CD14-positive monocyte (primary cell): ENCODE measurements at regions not wholly inside any gene's neighbourhood (a gene's known extent, or its start where the extent isn't known, plus 50 kb on each side); places are given as distances from the start of the nearest gene placed in this dataset.

Experiments
- DNase-seq, 3 donors: peaks; one replicate each; pipeline ENCODE4 v3.0.0-alpha.2; 2011 to 2022
- H2AFZ ChIP-seq: 2 replicates; pipeline ENCODE4 v1.6.0; 2012; ENCODE audit warnings: mild to moderate bottlenecking, low read depth, low read length, inconsistent platforms; ENCODE audit not compliant: insufficient read depth, poor library complexity, severe bottlenecking
- H3K27ac ChIP-seq, 2 donors: 1 replicate in 1 of 2; 2 replicates in 1 of 2; pipeline ENCODE4 v1.5.1; 2012 to 2013; ENCODE audit warnings: low read length in 2 of 2, control low read depth in 1 of 2, inconsistent platforms in 1 of 2, low read depth in 1 of 2, mild to moderate bottlenecking in 1 of 2
- H3K27me3 ChIP-seq, 2 donors: one replicate each; pipeline versions ENCODE4 v1.6.0 to v1.6.1; 2011 to 2013; ENCODE audit warnings: low read length in 2 of 2; ENCODE audit not compliant: control insufficient read depth in 2 of 2, insufficient read depth in 2 of 2
- H3K36me3 ChIP-seq, 2 donors: replicated peaks in 1 of 2; 1 replicate in 1 of 2; 2 replicates in 1 of 2; pipeline versions ENCODE4 v1.5.1 to v1.6.1; 2012 to 2013; ENCODE audit warnings: low read length in 2 of 2, control low read depth in 1 of 2, inconsistent platforms in 1 of 2, mild to moderate bottlenecking in 1 of 2; ENCODE audit not compliant: insufficient read depth in 2 of 2, control insufficient read depth in 1 of 2
- H3K4me1 ChIP-seq, 2 donors: 1 replicate in 1 of 2; 2 replicates in 1 of 2; pipeline versions ENCODE4 v1.5.1 to v1.6.1; 2012 to 2013; ENCODE audit warnings: low read length in 2 of 2, control low read depth in 1 of 2, inconsistent platforms in 1 of 2, mild to moderate bottlenecking in 1 of 2, moderate library complexity in 1 of 2; ENCODE audit not compliant: insufficient read depth in 2 of 2, control insufficient read depth in 1 of 2
- H3K4me2 ChIP-seq: replicated peaks from 2 replicates; pipeline ENCODE3; 2012; ENCODE audit warnings: low read length, moderate library complexity, mild to moderate bottlenecking; ENCODE audit not compliant: poor library complexity, severe bottlenecking; ENCODE audit errors: extremely low read depth
- H3K4me3 ChIP-seq, 3 experiments: fragments of 200-600 bp in 1 of 3; sonication (generic) in 1 of 3; replicated peaks in 1 of 3; 1 replicate in 2 of 3; 2 replicates in 1 of 3; pipeline ENCODE4 v1.5.1; 2011 to 2013; ENCODE audit warnings: low read length in 3 of 3, mild to moderate bottlenecking in 3 of 3, control low read depth in 2 of 3, low read depth in 2 of 3, inconsistent platforms in 1 of 3, moderate library complexity in 1 of 3
- H3K79me2 ChIP-seq: 2 replicates; pipeline ENCODE4 v1.6.0; 2012; ENCODE audit warnings: mild to moderate bottlenecking, control low read depth, inconsistent platforms, low read length, moderate library complexity; ENCODE audit not compliant: insufficient read depth
- H3K9ac ChIP-seq: 2 replicates; pipeline ENCODE4 v1.6.0; 2017; ENCODE audit warnings: low read length, mild to moderate bottlenecking; ENCODE audit not compliant: insufficient read depth, poor library complexity, severe bottlenecking
- H3K9me3 ChIP-seq, 2 donors: replicated peaks in 1 of 2; 1 replicate in 1 of 2; 2 replicates in 1 of 2; pipeline versions ENCODE4 v1.5.1 to v1.6.1; 2012 to 2013; ENCODE audit warnings: low read length in 2 of 2, control low read depth in 1 of 2; ENCODE audit not compliant: control insufficient read depth in 1 of 2, insufficient read depth in 1 of 2
- H4K20me1 ChIP-seq: 2 replicates; pipeline ENCODE4 v1.6.0; 2012; ENCODE audit warnings: mild to moderate bottlenecking, low read length, control low read depth, moderate library complexity; ENCODE audit not compliant: insufficient read depth
- H3K27ac Mint-ChIP-seq, 7 donors: one replicate each; pipeline ENCODE4 v1.8.0; 2020; ENCODE audit warnings: mild to moderate bottlenecking in 7 of 7, mixed read lengths in 7 of 7, moderate library complexity in 6 of 7, inconsistent platforms in 2 of 7
- H3K27me3 Mint-ChIP-seq, 3 donors: one replicate each; pipeline ENCODE4 v1.8.0; 2021 to 2022; ENCODE audit warnings: low read depth in 3 of 3, mild to moderate bottlenecking in 3 of 3, mixed read lengths in 3 of 3, moderate library complexity in 3 of 3, inconsistent platforms in 1 of 3
- H3K36me3 Mint-ChIP-seq, 2 donors: one replicate each; pipeline ENCODE4 v1.8.0; 2020; ENCODE audit warnings: mixed read lengths in 2 of 2, inconsistent platforms in 1 of 2, mild to moderate bottlenecking in 1 of 2
- H3K4me1 Mint-ChIP-seq: one replicate; pipeline ENCODE4 v1.8.0; 2020; ENCODE audit warnings: mild to moderate bottlenecking, mixed read lengths
- H3K4me3 Mint-ChIP-seq, 2 donors: one replicate each; pipeline ENCODE4 v1.8.0; 2020; ENCODE audit warnings: mild to moderate bottlenecking in 2 of 2, mixed read lengths in 2 of 2, moderate library complexity in 1 of 2
- H3K9me3 Mint-ChIP-seq, 7 donors: one replicate each; pipeline ENCODE4 v1.8.0; 2020 to 2022; ENCODE audit warnings: mixed read lengths in 7 of 7, mild to moderate bottlenecking in 6 of 7, moderate library complexity in 6 of 7, inconsistent platforms in 2 of 7
- WGBS: methylation state at CpG from one replicate; pipeline ENCODE4 v1.1.5; 2013; ENCODE audit warnings: missing lambda C conversion rate; ENCODE audit not compliant: insufficient coverage; 5-methylcytosine and 5-hydroxymethylcytosine counted together
- intact Hi-C, 2 donors: fragments of 100-400 bp; cut with micrococcal nuclease; formaldehyde crosslinking; loops; one replicate each; pipeline versions ENCODE4 v1.15.0 to v1.15.1; 2023
- TF ChIP-seq, protein P1 (sequence below): fragments of 200-600 bp; IDR thresholded peaks from one replicate; pipeline ENCODE4 v1.8.0; 2022; ENCODE audit warnings: antibody characterized with exemption, mild to moderate bottlenecking

- Histone ChIP-seq H3K36me3 (no peaks in the 10 kb centered on the region), H3K4me1 (no peaks in the 10 kb centered on the region), H3K9ac (no peak overlapping the region), H3K27me3 (no peaks in the 10 kb centered on the region), H2AFZ (no peak overlapping the region), H3K9me3 (no peaks in the 10 kb centered on the region), H3K27ac (no peak overlapping the region), H3K79me2 (no peaks in the 10 kb centered on the region), H4K20me1 (no peaks in the 10 kb centered on the region), H3K4me3 (no peak overlapping the region), H3K4me2 (no peak overlapping the region)
- intact Hi-C loops, result no loop called here
- WGBS, result no CpG with 5 or more reads among the region's 4 CpGs
- TF ChIP-seq, protein P1, sequence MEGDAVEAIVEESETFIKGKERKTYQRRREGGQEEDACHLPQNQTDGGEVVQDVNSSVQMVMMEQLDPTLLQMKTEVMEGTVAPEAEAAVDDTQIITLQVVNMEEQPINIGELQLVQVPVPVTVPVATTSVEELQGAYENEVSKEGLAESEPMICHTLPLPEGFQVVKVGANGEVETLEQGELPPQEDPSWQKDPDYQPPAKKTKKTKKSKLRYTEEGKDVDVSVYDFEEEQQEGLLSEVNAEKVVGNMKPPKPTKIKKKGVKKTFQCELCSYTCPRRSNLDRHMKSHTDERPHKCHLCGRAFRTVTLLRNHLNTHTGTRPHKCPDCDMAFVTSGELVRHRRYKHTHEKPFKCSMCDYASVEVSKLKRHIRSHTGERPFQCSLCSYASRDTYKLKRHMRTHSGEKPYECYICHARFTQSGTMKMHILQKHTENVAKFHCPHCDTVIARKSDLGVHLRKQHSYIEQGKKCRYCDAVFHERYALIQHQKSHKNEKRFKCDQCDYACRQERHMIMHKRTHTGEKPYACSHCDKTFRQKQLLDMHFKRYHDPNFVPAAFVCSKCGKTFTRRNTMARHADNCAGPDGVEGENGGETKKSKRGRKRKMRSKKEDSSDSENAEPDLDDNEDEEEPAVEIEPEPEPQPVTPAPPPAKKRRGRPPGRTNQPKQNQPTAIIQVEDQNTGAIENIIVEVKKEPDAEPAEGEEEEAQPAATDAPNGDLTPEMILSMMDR, result no peak
- Mint-ChIP-seq H3K9me3 (no peaks in the 10 kb centered on the region), H3K36me3 (no peaks in the 10 kb centered on the region), H3K4me3 (no peak overlapping the region), H3K27ac (no peak overlapping the region), H3K27me3 (peaks cover 0 to 3% (median 0%) of the 10 kb centered on the region in 3 donors), H3K4me1 (no peaks in the 10 kb centered on the region)
- no peak for DNase-seq
These were observed 151.4 kb upstream of the MCTP2 start for GRCh38 chr15:94079968-94080367.

- H3K9me3 ChIP-seq, result no peaks in the 10 kb centered on the region
- H3K36me3 ChIP-seq, result no peaks in the 10 kb centered on the region
- no peaks in the 10 kb centered on the region for H3K79me2 ChIP-seq
- H3K27ac Mint-ChIP-seq, result no peak overlapping the region
- H3K27ac ChIP-seq, result no peak overlapping the region
- no peak for DNase-seq
- WGBS, result 89% methylated on average over 1 of the region's 4 CpGs
- no peaks in the 10 kb centered on the region for H3K36me3 Mint-ChIP-seq
- H3K4me1 ChIP-seq, result no peaks in the 10 kb centered on the region
- no peak overlapping the region for H3K4me3 Mint-ChIP-seq
- intact Hi-C loops, result no loop called here
- H3K27me3 ChIP-seq, result no peaks in the 10 kb centered on the region
- H2AFZ ChIP-seq, result no peak overlapping the region
- H3K4me2 ChIP-seq, result no peak overlapping the region
- H3K9me3 Mint-ChIP-seq, result no peaks in the 10 kb centered on the region
- peaks cover 0 to 3% (median 0%) of the 10 kb centered on the region in 3 donors for H3K27me3 Mint-ChIP-seq
- TF ChIP-seq, protein P1, result no peak
- H3K4me3 ChIP-seq, result no peak overlapping the region
- no peak overlapping the region for H3K9ac ChIP-seq
- H4K20me1 ChIP-seq, result no peaks in the 10 kb centered on the region
- no peaks in the 10 kb centered on the region for H3K4me1 Mint-ChIP-seq
These were observed 151.9 kb upstream of the MCTP2 start for GRCh38 chr15:94079459-94079858.
